Pulmonary artery endothelial cell (primary cell): ENCODE measurements at regions not wholly inside any gene's neighbourhood (a gene's known extent, or its start where the extent isn't known, plus 50 kb on each side); places are given as distances from the start of the nearest gene placed in this dataset.

Experiments used
- DNase-seq: peaks from one replicate; pipeline ENCODE4 v3.0.0-alpha.2; 2011; ENCODE audit warnings: low read depth, low spot score

DNA sequence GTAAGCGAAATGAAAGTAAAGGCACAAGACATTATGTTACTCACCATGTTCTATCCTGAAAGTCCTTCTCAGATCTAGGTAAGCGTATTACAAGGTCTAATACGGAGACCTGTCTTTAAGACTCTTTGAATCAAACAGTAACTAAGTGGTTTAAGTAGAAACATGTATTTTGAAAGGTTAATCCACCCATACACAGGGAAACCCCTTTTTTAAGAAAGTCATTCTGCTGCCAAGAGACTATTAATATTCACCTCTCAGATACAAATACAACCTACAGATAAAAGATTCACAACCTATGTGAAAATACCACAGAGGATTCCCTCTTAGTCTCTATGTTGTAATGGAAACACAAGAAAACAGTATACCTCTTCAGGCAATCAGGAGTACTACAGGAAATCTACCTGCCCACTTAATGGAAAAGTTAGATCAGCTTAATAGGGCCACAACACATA lies 63.2 kb upstream of the TNIP3 start:
- DNase-seq = no peak

DNA sequence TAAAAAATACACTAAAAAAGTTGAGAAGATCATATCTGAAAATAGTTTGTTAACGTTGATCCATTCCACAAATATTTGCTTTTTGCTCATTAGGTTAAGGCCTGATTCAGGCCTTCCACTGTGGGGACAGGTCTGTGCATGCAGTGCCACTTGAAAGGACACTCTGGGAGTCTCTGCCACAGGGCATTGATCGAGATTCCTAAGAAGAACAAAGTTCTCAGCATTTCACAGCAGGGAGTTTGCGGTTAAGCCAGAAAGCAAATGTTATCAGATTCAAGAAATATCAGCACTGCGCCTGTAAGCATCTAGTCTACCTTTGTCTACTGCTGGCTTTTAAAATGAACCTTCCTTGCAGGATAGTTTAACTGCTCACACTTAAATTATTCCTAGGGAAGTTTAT lies 62.2 kb upstream of the TNIP3 start:
- no peak for DNase-seq

DNA sequence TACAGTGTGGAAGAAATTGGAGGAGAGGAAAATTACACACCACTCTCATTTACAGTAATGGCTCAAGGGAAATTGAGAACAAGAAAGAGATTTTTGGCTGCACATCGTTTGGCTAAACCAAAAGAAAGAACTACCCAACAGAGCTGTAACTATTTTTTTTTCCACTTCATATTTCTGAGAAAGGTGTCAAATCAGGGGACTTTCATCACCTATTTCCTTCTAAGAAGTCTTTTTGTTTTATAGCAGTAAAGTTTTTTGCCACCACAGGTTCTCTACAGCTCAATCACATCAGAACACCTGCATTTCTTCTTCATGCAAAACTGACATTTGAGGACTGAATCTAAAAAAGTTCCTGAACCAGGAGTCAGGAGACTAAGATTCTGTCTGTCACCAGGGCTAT lies 57.5 kb upstream of the TNIP3 start:
- DNase-seq = no peak

DNA sequence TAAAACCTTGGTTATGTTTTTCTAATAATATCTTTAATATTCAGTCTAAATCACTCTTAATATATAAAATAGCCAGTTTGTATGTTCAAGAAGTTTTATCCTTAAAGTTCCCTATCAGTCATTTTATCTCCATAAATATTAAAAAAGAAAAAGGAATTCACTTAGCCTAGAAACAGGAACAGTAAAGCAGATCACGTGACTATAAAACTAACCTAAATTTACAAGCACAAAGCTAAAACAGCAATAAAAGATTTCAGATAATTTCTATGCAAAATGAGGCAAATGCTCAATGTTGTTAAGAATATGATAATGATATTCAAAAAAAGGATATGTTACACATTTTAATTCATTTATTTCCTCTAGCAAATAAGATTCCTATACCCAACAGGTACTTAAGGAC lies 57.1 kb upstream of the TNIP3 start:
- no peak for DNase-seq

DNA sequence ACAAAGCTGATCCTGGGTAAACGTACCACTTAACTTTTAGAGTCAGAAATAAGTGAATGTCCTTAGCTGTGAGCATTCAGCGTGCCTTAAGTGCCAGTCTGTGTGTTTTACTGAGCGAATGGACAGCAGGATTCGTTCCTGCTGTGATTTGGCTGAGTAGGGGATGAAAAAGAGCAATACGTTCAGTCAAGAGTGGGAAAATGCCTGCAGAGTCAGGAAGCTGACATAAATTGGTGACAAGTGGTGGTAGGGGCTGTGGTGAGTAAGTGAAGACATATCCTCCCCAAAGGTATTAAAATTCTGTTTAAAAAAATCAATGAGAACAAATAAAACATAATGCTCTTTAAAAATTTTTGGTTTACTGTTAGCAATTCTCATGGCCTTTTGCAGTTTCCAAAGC lies 56.6 kb upstream of the TNIP3 start:
- DNase-seq = no peak

DNA sequence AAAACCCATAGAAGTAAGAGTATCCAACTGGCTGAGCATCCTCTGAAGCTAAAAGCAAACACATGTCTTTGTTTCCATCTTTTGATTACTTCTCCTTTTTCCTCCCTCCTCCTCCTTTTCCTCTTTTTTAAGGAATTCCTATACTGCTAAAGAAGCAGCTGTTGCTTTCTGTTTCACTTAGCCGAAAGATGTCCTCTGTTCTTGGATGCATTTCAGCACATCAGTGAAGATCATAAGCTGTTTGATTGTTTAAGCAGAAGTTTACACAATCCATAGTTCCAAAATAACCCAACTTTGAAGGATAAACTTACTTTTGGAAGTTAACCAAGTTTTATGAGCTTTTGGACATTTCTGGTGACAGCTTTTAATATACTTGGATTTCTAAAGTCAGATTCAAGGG lies 55.1 kb upstream of the TNIP3 start:
- DNase-seq = no peak

DNA sequence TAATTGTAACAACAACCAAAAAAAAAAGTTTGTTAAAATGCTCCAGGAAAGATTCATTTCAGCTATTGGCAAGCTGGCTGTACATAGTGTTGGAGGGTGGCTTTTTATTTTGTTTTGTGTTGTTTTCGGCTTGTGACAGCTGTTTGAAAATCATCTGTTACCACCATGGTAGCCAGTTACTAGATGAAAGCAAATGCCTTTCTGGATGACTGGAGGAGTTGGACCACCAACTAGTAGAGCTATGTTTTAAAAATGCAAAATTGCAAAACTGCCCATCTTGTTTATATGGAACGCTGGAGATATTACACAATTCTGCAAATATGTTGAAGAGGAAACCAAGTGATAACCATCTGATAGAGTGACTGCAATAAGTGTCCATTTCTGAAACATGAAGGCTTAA lies 53.2 kb upstream of the TNIP3 start:
- DNase-seq = no peak

DNA sequence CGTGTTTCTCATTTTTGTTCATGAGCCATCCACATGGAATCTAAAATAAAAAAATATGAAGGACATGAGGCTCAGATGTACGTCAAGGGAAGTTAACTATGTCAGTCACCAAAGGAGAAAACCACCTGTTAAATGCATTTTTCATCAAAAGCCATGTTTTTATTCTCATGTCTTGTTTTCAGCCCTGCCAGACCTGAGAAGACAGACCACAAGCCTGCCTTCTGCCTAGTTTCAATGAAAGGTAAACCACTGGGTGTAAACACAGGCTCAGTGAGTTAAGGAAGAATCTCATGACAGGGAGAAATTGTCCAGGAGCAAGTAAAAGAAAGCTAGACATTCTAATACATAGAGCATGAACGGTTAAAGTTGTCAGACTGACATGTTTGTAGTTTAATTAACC lies 52.3 kb upstream of the TNIP3 start:
- DNase-seq = no peak

DNA sequence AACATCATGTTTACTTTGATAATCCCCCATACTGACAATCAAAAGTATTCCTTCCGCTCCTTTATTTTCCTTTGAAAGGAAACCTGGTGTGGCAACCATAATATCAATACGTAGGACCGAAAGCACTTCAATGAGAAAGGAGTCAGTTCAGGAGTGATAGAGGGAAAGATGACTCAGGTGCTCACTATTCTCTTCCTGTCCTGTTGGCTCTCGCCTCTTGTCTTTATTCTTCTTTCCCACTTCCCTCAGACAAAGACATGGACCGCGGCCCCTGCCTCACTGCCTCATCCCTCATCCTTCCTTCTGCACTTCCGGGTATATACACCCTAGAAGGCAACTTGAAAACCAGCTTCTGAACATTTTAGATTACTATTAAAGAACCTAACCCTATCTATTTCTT lies 49.8 kb upstream of the TNIP3 start:
- no peak for DNase-seq
